Activated B cell treated with CpG ODN at 0.5 μM for 24 hours (primary cell): ENCODE measurements at regions not wholly inside any gene's neighbourhood (a gene's known extent, or its start where the extent isn't known, plus 50 kb on each side); places are given as distances from the start of the nearest gene placed in this dataset.

Source experiments
- ATAC-seq: fragments of 200-7000 bp; cut with Tn5 transposase; one replicate; pipeline ENCODE4 v1.10.0; 2021; ENCODE audit warnings: low read depth, mild to moderate bottlenecking, moderate library complexity
- CTCF ChIA-PET: fragments of 350-600 bp; sonication (Branson Sonifier 250); formaldehyde crosslinking; loops from one replicate; lab custom pipeline; 2021; ENCODE audit warnings: antibody characterized with exemption; lab: Charles Lee
- POLR2A ChIA-PET: fragments of 350-600 bp; sonication (Branson Sonifier 250); formaldehyde crosslinking; loops from one replicate; lab custom pipeline; 2021; ENCODE audit warnings: antibody characterized with exemption; lab: Charles Lee
- DNase-seq: peaks from one replicate; pipeline ENCODE4 v3.0.0; 2022
- H3K27ac Mint-ChIP-seq: one replicate; pipeline ENCODE4 v1.8.0; 2020; ENCODE audit warnings: mixed read lengths
- H3K27me3 Mint-ChIP-seq: one replicate; pipeline ENCODE4 v1.8.0; 2021; ENCODE audit warnings: mixed read lengths
- H3K36me3 Mint-ChIP-seq: one replicate; pipeline ENCODE4 v1.8.0; 2021; ENCODE audit warnings: low read depth, mixed read lengths
- H3K4me1 Mint-ChIP-seq: one replicate; pipeline ENCODE4 v1.8.0; 2021; ENCODE audit warnings: mixed read lengths
- H3K4me3 Mint-ChIP-seq: one replicate; pipeline ENCODE4 v1.8.0; 2020; ENCODE audit warnings: mild to moderate bottlenecking, mixed read lengths
- H3K9me3 Mint-ChIP-seq: one replicate; pipeline ENCODE4 v1.8.0; 2020; ENCODE audit warnings: mixed read lengths
- CTCF ChIP-seq: fragments of 200-600 bp; IDR thresholded peaks from one replicate; pipeline ENCODE4 v1.8.0; 2022; ENCODE audit warnings: antibody characterized with exemption, mild to moderate bottlenecking
- intact Hi-C: fragments of 100-400 bp; cut with micrococcal nuclease; formaldehyde crosslinking; loops from one replicate; pipeline ENCODE4 v1.15.1; 2024

GRCh38 chr5:77855369-77855768, 79.2 kb upstream of the TBCA start:
- Mint-ChIP-seq H3K27ac (no peak overlapping the region), H3K4me1 (peaks cover 17% of the 10 kb centered on the region), H3K4me3 (no peak overlapping the region), H3K36me3 (no peaks in the 10 kb centered on the region), H3K27me3 (no peaks in the 10 kb centered on the region), H3K9me3 (no peaks in the 10 kb centered on the region)
- ChIA-PET POLR2A (no interaction called here), CTCF (no interaction called here)
- no peak for TF ChIP-seq CTCF
- intact Hi-C loops = loop anchor here (10.0 kb wide), 1 partner anchor 1129 kb away; the partner anchor contains the start of gene ARSB
- no peak for ATAC-seq
- DNase-seq = no peak

GRCh38 chr5:77853353-77853907, 77.3 kb upstream of the TBCA start:
- CTCF ChIA-PET = interaction anchor here (1.4 kb wide), 1 partner anchor 9 kb away, joined by 3 read pairs; no protein-coding TSS in a partner anchor
- H3K27ac Mint-ChIP-seq = peak overlapping the region; percentile 92
- DNase-seq (no peak), ATAC-seq (no peak)
- no peak for TF ChIP-seq CTCF
- H3K9me3 Mint-ChIP-seq = no peaks in the 10 kb centered on the region
- no peaks in the 10 kb centered on the region for H3K27me3 Mint-ChIP-seq
- H3K4me3 Mint-ChIP-seq = peak overlapping the region; percentile 81
- no peaks in the 10 kb centered on the region for H3K36me3 Mint-ChIP-seq
- peaks cover 17% of the 10 kb centered on the region for H3K4me1 Mint-ChIP-seq
- intact Hi-C loops = loop anchor here (1.0 to 10.0 kb wide), 5 partner anchors 77 to 1131 kb away; partner anchors contain the start of genes ARSB, SCAMP1 and TBCA
- POLR2A ChIA-PET = interaction anchor here (0.6 to 1.1 kb wide), 10 partner anchors 9 to 1502 kb away, joined by 3 to 5 read pairs (median 3); no protein-coding TSS in a partner anchor

GRCh38 chr5:77852514-77853352, 76.6 kb upstream of the TBCA start:
- no peaks in the 10 kb centered on the region for H3K9me3 Mint-ChIP-seq
- peaks cover 17% of the 10 kb centered on the region for H3K4me1 Mint-ChIP-seq
- CTCF ChIA-PET = interaction anchor here (1.4 kb wide), 1 partner anchor 10 kb away, joined by 3 read pairs; no protein-coding TSS in a partner anchor
- no peaks in the 10 kb centered on the region for H3K36me3 Mint-ChIP-seq
- H3K27ac Mint-ChIP-seq = peak overlapping the region; percentile 92
- peak; percentile 89 for ATAC-seq
- H3K27me3 Mint-ChIP-seq = no peaks in the 10 kb centered on the region
- peak; percentile 68 for DNase-seq
- TF ChIP-seq CTCF = no peak
- POLR2A ChIA-PET = interaction anchor here (0.6 to 1.1 kb wide), 10 partner anchors 9 to 1501 kb away, joined by 3 to 5 read pairs (median 3); no protein-coding TSS in a partner anchor
- peak overlapping the region; percentile 81 for H3K4me3 Mint-ChIP-seq
- intact Hi-C loops = loop anchor here (1.0 to 10.0 kb wide), 8 partner anchors 8 to 1132 kb away; partner anchors contain the start of genes ARSB, SCAMP1 and TBCA

- ATAC-seq = no peak
- no peak for DNase-seq
- CTCF ChIA-PET = interaction anchor here (1.4 kb wide), 1 partner anchor 11 kb away, joined by 3 read pairs; no protein-coding TSS in a partner anchor
- Mint-ChIP-seq H3K27ac (peak overlapping the region; percentile 92), H3K4me1 (peaks cover 17% of the 10 kb centered on the region), H3K36me3 (no peaks in the 10 kb centered on the region), H3K9me3 (no peaks in the 10 kb centered on the region), H3K27me3 (no peaks in the 10 kb centered on the region), H3K4me3 (peak overlapping the region; percentile 81)
- POLR2A ChIA-PET = interaction anchor here (0.6 to 1.1 kb wide), 2 partner anchors 17 to 106 kb away, joined by 3 to 6 read pairs; no protein-coding TSS in a partner anchor
- no peak for TF ChIP-seq CTCF
- intact Hi-C loops = loop anchor here (1.0 to 10.0 kb wide), 7 partner anchors 8 to 1133 kb away; partner anchors contain the start of genes ARSB and SCAMP1
Measured at GRCh38 chr5:77852068-77852513, 76.0 kb upstream of the TBCA start.
